ENCODE measurements at regions not wholly inside any gene's neighbourhood (a gene's known extent, or its start where the extent isn't known, plus 50 kb on each side); places are given as distances from the start of the nearest gene placed in this dataset.

DNA sequence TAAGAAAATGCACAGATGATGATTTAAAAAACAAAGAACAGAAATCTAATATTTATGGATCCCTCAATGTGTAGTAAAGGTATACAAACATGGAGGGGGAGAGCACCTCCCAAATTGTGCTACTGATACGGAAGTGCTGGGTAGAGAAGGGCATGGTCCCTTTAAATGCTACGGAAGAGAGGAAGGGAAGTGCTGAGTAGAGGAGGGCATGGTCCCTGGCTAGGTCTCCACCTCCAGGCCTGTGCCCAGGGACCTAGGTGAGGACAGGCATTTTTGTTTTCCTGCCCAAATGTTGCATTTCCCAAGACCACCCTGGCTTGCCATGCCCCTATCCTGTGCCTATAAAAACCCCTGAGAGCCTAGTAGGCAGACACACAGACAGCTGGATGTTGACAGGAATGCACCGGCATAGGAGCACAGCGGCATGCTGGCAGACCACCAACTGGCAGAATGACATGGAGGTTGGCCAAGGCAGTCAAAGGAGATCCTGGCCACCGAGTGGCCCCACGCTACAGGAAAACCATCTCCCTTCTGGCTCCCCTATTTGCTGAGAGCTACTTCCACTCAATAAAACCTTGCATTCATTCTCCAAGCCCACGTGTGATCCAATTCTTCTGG lies 62.1 kb upstream of the SPDL1 start:
- TF ChIP-seq KAT7 (CRISPR knock-in tag; IDR thresholded peaks at IDR 0.05; ENCODE audit: borderline replicate concordance) (no peak), CTCF (IDR thresholded peaks at IDR 0.05) (no peak), FOXP1 (CRISPR knock-in tag; IDR thresholded peaks at IDR 0.05; ENCODE audit: borderline replicate concordance) (no peak), ZNF416 (CRISPR knock-in tag; IDR thresholded peaks at IDR 0.05) (no peak)

Data from WTC11 (cell line).